Vagina (tissue), 2 donors: ENCODE measurements at regions not wholly inside any gene's neighbourhood (a gene's known extent, or its start where the extent isn't known, plus 50 kb on each side); places are given as distances from the start of the nearest gene placed in this dataset.
"Not testable (repeated sequence)": the region's sequence is repeated elsewhere in the genome, so short reads cannot be mapped to it uniquely, and the experiment has no call there.

Source experiments
- POLR2A ChIP-seq, 2 donors: fragments of 450-650 bp; IDR thresholded peaks; one replicate each; pipeline ENCODE4 v1.6.1; 2017; ENCODE audit warnings: antibody characterized with exemption in 2 of 2, mild to moderate bottlenecking in 2 of 2, moderate library complexity in 2 of 2
- POLR2AphosphoS5 ChIP-seq, 2 donors: sonication (generic); formaldehyde crosslinking; IDR thresholded peaks; one replicate each; pipeline ENCODE4 v1.9.0; 2017; ENCODE audit warnings: antibody characterized with exemption in 2 of 2, mild to moderate bottlenecking in 2 of 2, low read depth in 1 of 2; ENCODE audit not compliant: insufficient read depth in 1 of 2

DNA sequence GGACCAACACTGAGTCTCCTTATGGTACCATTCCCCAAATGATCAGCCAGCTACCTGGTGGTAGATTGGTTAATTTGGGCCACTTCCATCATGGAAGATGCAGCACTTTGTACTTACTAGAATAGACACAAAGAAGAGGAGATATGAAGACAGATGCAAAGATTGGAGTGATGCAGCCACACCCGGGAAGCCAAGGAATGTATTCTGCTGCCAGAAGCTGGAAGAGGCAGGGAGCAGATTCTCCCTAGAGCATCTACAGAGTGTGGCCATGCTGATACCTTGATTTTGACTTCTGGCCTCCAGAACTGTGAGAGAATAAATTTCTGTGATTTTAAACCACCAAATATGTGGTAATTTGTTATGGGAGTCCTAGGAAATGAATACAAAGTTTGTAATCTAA, 68.9 kb downstream of the FOXD4L6 start:
- TF ChIP-seq POLR2AphosphoS5 (IDR thresholded peaks at IDR 0.05; ENCODE audit: insufficient read depth in 1 of 2, low read depth in 1 of 2); POLR2A (IDR thresholded peaks at IDR 0.05): not testable (repeated sequence)
